ENCODE measurements at regions not wholly inside any gene's neighbourhood (a gene's known extent, or its start where the extent isn't known, plus 50 kb on each side); places are given as distances from the start of the nearest gene placed in this dataset.
"Not testable (repeated sequence)": the region's sequence is repeated elsewhere in the genome, so short reads cannot be mapped to it uniquely, and the experiment has no call there.

GRCh38 chr1:83150479-83150878, 848.5 kb downstream of the TTLL7 start:
- H3K4me3 ChIP-seq (ENCODE audit: low read depth, low read length) = not testable (repeated sequence)

GRCh38 chr1:83145820-83146219, 853.1 kb downstream of the TTLL7 start:
- not testable (repeated sequence) for H3K4me3 ChIP-seq (ENCODE audit: low read depth, low read length)

DNA sequence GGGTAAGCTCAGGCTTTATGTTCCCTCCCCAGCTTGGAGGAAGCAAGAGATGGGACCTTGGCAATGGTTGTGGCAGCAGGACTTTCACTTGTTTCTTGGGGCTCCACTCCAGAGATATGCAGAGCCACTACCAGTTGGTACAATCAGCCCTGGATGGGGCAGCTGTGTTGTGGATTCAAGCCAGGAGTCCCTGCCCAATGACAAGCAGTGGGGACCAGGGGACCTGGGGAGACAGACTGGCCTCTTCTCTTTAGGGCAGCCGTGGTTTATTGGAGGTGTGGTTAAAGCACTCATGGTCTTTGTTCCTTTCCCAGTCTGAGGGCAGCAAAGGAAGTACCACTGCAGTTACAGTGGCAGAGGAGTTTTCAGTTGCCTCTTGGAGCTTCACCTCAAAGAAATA, 856.1 kb downstream of the TTLL7 start:
- H3K4me3 ChIP-seq (ENCODE audit: low read depth, low read length) = not testable (repeated sequence)

GRCh38 chr1:83135524-83136157, 863.3 kb downstream of the TTLL7 start:
- H3K4me3 ChIP-seq (ENCODE audit: low read depth, low read length) = not testable (repeated sequence)

GRCh38 chr1:83134322-83135014, 864.5 kb downstream of the TTLL7 start:
- not testable (repeated sequence) for H3K4me3 ChIP-seq (ENCODE audit: low read depth, low read length)

GRCh38 chr1:83131692-83131955, 867.3 kb downstream of the TTLL7 start:
- no peak overlapping the region for H3K4me3 ChIP-seq (ENCODE audit: low read depth, low read length)

- no peak overlapping the region for H3K4me3 ChIP-seq (ENCODE audit: low read depth, low read length)
Measured at GRCh38 chr1:83130886-83131691, 867.8 kb downstream of the TTLL7 start.

DNA sequence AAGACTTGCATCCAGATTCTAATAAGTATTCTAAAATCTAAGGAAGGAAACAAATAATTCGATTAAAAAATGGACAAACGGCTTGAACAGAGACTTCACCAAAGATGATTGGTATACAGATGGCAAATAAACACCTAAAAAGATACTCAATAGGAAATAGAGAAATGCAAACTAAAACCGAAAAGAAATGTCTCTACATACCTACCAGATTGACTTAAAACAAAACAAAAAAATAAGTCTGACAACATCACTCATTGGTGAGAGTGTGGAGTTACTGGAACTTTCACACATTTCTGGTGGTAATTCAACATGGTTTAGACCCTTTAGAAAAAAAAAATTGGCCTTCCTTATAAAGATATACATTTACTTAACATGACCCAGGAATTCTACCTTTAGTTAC, 869.8 kb downstream of the TTLL7 start:
- H3K4me3 ChIP-seq (ENCODE audit: low read depth, low read length) = no peak overlapping the region

DNA sequence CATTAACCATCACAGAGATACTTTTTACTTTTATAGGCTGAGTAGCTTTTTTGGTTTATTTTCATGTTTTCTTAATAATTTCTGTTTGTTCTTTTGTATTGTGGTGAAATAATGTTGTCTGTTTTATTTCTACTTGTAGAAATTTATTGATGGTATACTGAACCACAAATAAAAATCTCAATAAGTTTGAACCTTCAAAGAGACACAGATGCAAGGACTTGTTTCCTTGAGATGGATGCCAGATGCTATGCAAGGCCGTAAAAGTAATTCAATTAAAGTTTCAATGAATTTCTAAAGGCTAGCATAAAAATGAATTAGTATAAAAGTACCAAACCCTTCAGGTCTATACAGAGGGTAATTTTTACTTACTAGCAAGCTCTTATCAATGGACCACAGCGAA, 873.5 kb downstream of the TTLL7 start:
- H3K4me3 ChIP-seq (ENCODE audit: low read depth, low read length) = no peak overlapping the region

GRCh38 chr1:83123019-83123418, 875.9 kb downstream of the TTLL7 start:
- no peak overlapping the region for H3K4me3 ChIP-seq (ENCODE audit: low read depth, low read length)

GRCh38 chr1:83118472-83118871, 880.5 kb downstream of the TTLL7 start:
- H3K4me3 ChIP-seq (ENCODE audit: low read depth, low read length) = no peak overlapping the region

DNA sequence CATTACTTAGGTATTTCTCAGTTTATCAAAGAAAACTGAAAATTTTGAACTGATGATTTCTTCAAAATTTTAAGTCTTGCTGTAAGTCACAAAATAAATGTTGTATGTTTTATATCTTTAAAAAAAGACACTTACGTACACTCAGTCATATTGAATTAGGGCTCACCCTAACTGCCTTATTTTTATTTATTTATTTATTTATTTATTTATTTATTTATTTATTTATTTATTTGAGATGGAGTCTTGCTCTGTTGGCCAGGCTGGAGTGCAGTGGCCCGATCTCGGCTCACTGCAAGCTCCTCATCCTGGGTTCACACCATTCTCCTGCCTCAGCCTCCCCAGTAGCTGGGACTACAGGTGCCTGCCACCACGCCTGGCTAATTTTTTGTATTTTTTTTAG, 881.9 kb downstream of the TTLL7 start:
- not testable (repeated sequence) for H3K4me3 ChIP-seq (ENCODE audit: low read depth, low read length)

GRCh38 chr1:83115785-83116184, 883.1 kb downstream of the TTLL7 start:
- H3K4me3 ChIP-seq (ENCODE audit: low read depth, low read length) = no peak overlapping the region

DNA sequence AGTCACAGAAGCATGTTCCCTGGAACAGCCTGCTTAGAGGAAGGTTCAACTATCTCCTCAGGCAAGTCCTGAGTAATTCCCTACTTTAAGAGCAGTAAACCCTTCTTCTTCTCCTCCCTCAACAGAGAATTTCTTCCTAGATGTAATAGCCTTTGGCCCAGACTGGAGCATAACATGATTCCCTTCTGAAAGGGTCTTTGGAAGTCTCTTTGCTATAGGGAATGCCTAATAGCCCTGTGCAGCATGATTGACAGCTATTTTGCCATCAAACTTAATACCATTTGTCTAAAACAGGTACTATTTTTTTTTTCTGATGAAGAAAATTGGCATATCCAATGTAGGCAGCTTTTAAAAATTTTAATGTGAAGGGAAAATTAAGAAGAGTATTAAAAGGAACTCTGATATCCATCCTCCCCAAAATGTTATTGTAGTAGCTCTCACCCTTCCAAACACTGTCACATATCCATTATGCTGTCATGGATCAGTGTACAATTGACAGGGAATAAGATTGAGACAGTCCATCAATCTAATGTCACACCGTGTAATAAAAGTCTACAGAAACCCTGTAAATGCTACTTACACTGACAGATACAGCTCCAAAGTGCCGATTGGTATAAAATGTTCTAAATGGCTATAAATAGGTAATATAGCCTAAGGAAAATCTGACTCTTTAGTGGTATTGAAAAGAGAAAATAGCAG, 884.6 kb downstream of the TTLL7 start:
- H3K4me3 ChIP-seq (ENCODE audit: low read depth, low read length) = no peak overlapping the region

- no peak overlapping the region for H3K4me3 ChIP-seq (ENCODE audit: low read depth, low read length)
Measured at GRCh38 chr1:83113652-83114051, 885.3 kb downstream of the TTLL7 start.

- H3K4me3 ChIP-seq (ENCODE audit: low read depth, low read length) = no peak overlapping the region
Measured at GRCh38 chr1:83112248-83112885, 886.6 kb downstream of the TTLL7 start.

- H3K4me3 ChIP-seq (ENCODE audit: low read depth, low read length) = no peak overlapping the region
Measured at GRCh38 chr1:83110156-83110555, 888.8 kb downstream of the TTLL7 start.

DNA sequence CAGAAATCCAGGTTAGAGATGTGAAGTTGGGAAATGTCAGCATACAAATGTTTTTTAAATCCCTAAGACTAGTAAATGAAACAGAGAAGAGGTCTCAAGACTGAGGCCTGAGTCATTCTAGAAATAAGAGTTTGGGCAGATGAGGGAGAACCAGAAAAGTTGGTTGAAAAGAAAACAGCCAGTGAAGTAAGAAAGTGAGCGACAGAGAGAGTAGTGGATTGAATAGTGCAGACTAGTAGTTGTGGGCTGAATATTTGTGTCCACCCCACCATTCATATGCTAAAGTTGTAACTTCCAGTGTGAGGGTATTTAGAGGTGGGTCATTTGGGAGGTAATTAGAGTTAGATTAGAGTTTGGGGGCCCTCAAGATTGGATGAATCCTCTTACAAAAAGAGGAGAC, 889.2 kb downstream of the TTLL7 start:
- H3K4me3 ChIP-seq (ENCODE audit: low read depth, low read length) = no peak overlapping the region

GRCh38 chr1:83104558-83104957, 894.4 kb downstream of the TTLL7 start:
- H3K4me3 ChIP-seq (ENCODE audit: low read depth, low read length) = no peak overlapping the region

- no peak overlapping the region for H3K4me3 ChIP-seq (ENCODE audit: low read depth, low read length)
Measured at GRCh38 chr1:83103341-83103740, 895.6 kb downstream of the TTLL7 start.

- H3K4me3 ChIP-seq (ENCODE audit: low read depth, low read length) = no peak overlapping the region
Measured at GRCh38 chr1:83102630-83103071, 896.3 kb downstream of the TTLL7 start.
